Ishikawa (cell line): ENCODE measurements at regions not wholly inside any gene's neighbourhood (a gene's known extent, or its start where the extent isn't known, plus 50 kb on each side); places are given as distances from the start of the nearest gene placed in this dataset.

Source experiments
- CEBPB ChIP-seq: IDR thresholded peaks from 2 replicates; pipeline ENCODE4 v1.6.1; 2012
- CREB1 ChIP-seq: IDR thresholded peaks from 2 replicates; pipeline ENCODE4 v1.6.1; 2012; ENCODE audit warnings: low read depth
- EGR1 ChIP-seq: IDR thresholded peaks from 2 replicates; pipeline ENCODE4 v1.6.1; 2012
- EP300 ChIP-seq: IDR thresholded peaks from 2 replicates; pipeline ENCODE4 v1.6.1; 2012; ENCODE audit warnings: borderline replicate concordance
- FOXM1 ChIP-seq: IDR thresholded peaks from 2 replicates; pipeline ENCODE4 v1.6.1; 2012; ENCODE audit warnings: low read depth, borderline replicate concordance
- NFIC ChIP-seq: IDR thresholded peaks from 2 replicates; pipeline ENCODE4 v1.6.1; 2012
- RAD21 ChIP-seq: IDR thresholded peaks from 2 replicates; pipeline ENCODE4 v1.6.1; 2012; ENCODE audit warnings: low read depth
- TAF1 ChIP-seq: IDR thresholded peaks from 2 replicates; pipeline ENCODE4 v1.6.1; 2012; ENCODE audit warnings: low read depth, mild to moderate bottlenecking
- TCF12 ChIP-seq: IDR thresholded peaks from 2 replicates; pipeline ENCODE4 v1.6.1; 2012; ENCODE audit warnings: low read depth
- TEAD4 ChIP-seq: IDR thresholded peaks from 2 replicates; pipeline ENCODE4 v1.6.1; 2012
- YY1 ChIP-seq: IDR thresholded peaks from 2 replicates; pipeline ENCODE4 v1.6.1; 2012; ENCODE audit warnings: low read depth
- ZBTB7A ChIP-seq: IDR thresholded peaks from 2 replicates; pipeline ENCODE4 v1.6.1; 2012; ENCODE audit warnings: low read depth
- TF ChIP-seq, protein P1 (sequence below): IDR thresholded peaks from 2 replicates; pipeline ENCODE4 v1.6.1; 2012
- TF ChIP-seq, protein P2 (sequence below): IDR thresholded peaks from 2 replicates; pipeline ENCODE4 v1.6.1; 2012; ENCODE audit warnings: low read depth, mild to moderate bottlenecking
- TF ChIP-seq, protein P3 (sequence below): IDR thresholded peaks from 2 replicates; pipeline ENCODE4 v1.6.1; 2012

DNA sequence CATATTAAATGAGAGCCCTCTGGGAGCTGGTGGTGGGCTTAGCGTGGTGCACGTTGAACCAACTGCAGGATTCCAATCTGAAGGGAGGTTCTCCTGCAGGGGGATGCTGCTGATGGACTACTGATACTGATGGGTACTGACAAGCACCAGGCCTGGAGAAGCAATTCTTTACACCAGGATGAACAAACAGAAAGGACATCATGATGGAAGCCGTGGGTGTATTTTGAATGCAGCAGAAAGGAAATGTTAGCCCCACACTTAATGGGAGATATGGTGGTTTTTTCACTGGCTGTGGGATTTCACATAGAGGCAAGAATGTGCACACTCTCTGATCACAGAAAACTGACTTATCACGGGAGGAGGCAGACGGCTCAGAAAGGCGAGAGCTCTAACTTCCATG lies 299.7 kb downstream of the TEX29 start:
- no peak for TF ChIP-seq TAF1
- TF ChIP-seq EGR1: no peak
- TF ChIP-seq ZBTB7A: no peak
- TF ChIP-seq RAD21: no peak
- TF ChIP-seq, protein P1, sequence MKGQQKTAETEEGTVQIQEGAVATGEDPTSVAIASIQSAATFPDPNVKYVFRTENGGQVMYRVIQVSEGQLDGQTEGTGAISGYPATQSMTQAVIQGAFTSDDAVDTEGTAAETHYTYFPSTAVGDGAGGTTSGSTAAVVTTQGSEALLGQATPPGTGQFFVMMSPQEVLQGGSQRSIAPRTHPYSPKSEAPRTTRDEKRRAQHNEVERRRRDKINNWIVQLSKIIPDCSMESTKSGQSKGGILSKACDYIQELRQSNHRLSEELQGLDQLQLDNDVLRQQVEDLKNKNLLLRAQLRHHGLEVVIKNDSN: no peak
- TF ChIP-seq TCF12: no peak
- no peak for TF ChIP-seq NFIC
- TF ChIP-seq YY1: no peak
- TF ChIP-seq CEBPB: no peak
- TF ChIP-seq, protein P2, sequence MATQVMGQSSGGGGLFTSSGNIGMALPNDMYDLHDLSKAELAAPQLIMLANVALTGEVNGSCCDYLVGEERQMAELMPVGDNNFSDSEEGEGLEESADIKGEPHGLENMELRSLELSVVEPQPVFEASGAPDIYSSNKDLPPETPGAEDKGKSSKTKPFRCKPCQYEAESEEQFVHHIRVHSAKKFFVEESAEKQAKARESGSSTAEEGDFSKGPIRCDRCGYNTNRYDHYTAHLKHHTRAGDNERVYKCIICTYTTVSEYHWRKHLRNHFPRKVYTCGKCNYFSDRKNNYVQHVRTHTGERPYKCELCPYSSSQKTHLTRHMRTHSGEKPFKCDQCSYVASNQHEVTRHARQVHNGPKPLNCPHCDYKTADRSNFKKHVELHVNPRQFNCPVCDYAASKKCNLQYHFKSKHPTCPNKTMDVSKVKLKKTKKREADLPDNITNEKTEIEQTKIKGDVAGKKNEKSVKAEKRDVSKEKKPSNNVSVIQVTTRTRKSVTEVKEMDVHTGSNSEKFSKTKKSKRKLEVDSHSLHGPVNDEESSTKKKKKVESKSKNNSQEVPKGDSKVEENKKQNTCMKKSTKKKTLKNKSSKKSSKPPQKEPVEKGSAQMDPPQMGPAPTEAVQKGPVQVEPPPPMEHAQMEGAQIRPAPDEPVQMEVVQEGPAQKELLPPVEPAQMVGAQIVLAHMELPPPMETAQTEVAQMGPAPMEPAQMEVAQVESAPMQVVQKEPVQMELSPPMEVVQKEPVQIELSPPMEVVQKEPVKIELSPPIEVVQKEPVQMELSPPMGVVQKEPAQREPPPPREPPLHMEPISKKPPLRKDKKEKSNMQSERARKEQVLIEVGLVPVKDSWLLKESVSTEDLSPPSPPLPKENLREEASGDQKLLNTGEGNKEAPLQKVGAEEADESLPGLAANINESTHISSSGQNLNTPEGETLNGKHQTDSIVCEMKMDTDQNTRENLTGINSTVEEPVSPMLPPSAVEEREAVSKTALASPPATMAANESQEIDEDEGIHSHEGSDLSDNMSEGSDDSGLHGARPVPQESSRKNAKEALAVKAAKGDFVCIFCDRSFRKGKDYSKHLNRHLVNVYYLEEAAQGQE: no peak
- no peak for TF ChIP-seq TEAD4
- TF ChIP-seq EP300: no peak
- TF ChIP-seq CREB1: no peak
- TF ChIP-seq FOXM1: no peak
- TF ChIP-seq, protein P3, sequence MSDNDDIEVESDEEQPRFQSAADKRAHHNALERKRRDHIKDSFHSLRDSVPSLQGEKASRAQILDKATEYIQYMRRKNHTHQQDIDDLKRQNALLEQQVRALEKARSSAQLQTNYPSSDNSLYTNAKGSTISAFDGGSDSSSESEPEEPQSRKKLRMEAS: no peak

DNA sequence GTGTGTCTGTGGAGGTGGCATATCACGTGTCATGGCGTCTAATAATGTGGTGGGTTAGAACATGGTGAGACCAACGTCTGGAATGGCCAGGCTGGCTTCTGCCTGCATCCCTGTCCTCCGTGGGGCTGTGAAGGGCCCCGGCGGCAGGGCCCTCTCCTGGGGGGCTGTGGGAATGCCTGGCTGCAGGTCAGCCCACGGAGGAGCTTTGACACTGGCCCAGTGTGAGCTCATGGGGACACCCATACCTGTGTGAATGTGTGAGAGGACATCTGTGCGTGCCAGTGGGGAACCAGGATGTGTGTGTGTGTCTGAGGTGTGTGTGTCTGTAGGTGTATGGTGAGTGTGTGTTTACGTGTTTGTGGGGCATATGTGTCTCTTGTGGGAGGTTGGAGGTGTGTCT lies 300.1 kb downstream of the TEX29 start:
- TF ChIP-seq, protein P2: no peak
- TF ChIP-seq EP300 (no peak), RAD21 (no peak), NFIC (no peak), ZBTB7A (no peak), YY1 (no peak), TAF1 (no peak)
- TF ChIP-seq, protein P1: no peak
- TF ChIP-seq, protein P3: no peak

DNA sequence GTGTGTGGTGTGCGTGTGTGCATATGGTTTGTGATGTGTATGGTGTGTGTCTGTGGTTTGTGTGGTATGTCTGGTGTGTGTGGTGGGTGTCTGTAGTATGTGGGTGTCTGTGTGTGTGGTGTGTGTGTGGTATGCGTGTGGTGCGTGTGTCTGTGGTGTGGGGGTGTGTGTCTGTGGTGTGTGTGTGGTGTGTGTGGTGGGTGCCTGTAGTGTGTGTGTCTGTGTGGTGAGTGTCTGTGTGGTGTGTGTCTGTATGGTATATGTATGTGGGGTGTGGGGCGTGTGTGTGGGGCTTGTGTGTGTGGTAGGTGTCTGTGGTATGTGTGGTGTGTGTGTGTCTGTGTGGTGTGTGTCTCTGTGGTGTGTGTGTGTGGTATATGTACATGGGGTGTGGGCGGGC lies 300.7 kb downstream of the TEX29 start:
- TF ChIP-seq, protein P2: no peak
- no peak for TF ChIP-seq TCF12

DNA sequence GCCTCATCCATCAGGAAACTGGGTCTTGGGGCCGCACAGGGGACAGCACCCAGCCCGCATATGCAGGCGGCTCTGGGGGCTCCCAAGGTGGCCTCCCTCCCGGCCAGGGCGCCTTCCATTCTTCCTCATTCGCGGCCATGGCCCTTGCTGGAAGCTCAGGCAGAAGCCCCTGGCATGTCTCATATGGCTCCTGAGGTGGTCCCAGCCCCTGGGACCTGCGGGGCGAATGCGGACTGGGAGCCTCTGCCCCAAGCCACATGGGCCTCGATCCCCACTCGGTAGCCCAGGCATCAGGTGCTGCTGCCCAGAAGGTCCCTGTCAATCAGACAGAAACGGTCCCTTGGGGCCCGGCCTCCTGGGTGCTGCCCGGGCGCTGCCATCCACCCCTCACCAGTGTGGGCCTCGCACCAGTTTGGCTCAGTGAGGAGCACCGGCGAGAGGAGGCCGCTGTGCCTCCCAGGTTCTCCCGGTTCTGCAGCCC lies 301.6 kb downstream of the TEX29 start:
- TF ChIP-seq CEBPB: no peak
- TF ChIP-seq TCF12: no peak
- TF ChIP-seq, protein P2: no peak
- TF ChIP-seq ZBTB7A: no peak
- TF ChIP-seq, protein P1: no peak
- TF ChIP-seq NFIC: no peak
- TF ChIP-seq YY1: no peak
- no peak for TF ChIP-seq CREB1
- TF ChIP-seq RAD21: no peak
- TF ChIP-seq TEAD4: no peak
- no peak for TF ChIP-seq EGR1
- TF ChIP-seq EP300: no peak
